PC-9 (cell line): ENCODE measurements at regions not wholly inside any gene's neighbourhood (a gene's known extent, or its start where the extent isn't known, plus 50 kb on each side); places are given as distances from the start of the nearest gene placed in this dataset.

Source experiments
- BruUV-seq: library from RNA; stranded (reverse); fragments of 400-500 nt; replicated peaks from 2 replicates; lab custom pipeline; 2021; lab: Mats Ljungman, UMichigan
- CTCF ChIA-PET: fragments of 300-600 bp; sonication (Branson Sonifier 250); formaldehyde crosslinking; loops from one replicate; lab custom pipeline; 2022; ENCODE audit warnings: antibody characterized with exemption; lab: Charles Lee
- POLR2A ChIA-PET: fragments of 300-600 bp; sonication (Branson Sonifier 250); formaldehyde crosslinking; loops from one replicate; lab custom pipeline; 2022; ENCODE audit warnings: antibody characterized with exemption; ENCODE audit not compliant: unreplicated experiment; lab: Charles Lee
- DNase-seq, 2 experiments: peaks; one replicate each; pipeline versions ENCODE4 v3.0.0 to v3.0.0-alpha.2; 2015 to 2022; ENCODE audit warnings: mixed read lengths in 1 of 2
- H2AFZ ChIP-seq: fragments of 200-600 bp; sonication (generic); 2 replicates; pipeline ENCODE4 v1.8.1; 2017; ENCODE audit warnings: antibody characterized with exemption
- H3F3A ChIP-seq: fragments of 200-600 bp; sonication (generic); 2 replicates; pipeline ENCODE4 v1.8.1; 2017; ENCODE audit warnings: antibody characterized with exemption, mild to moderate bottlenecking, low read depth; ENCODE audit not compliant: insufficient read depth
- H3K27ac ChIP-seq: fragments of 200-600 bp; sonication (generic); 2 replicates; pipeline ENCODE4 v1.6.1; 2016; ENCODE audit warnings: mixed run types
- H3K27me3 ChIP-seq: fragments of 200-600 bp; sonication (generic); 2 replicates; pipeline ENCODE4 v1.6.1; 2016; ENCODE audit warnings: low read depth, mixed run types; ENCODE audit not compliant: insufficient read depth
- H3K36me3 ChIP-seq: fragments of 200-600 bp; sonication (generic); 2 replicates; pipeline ENCODE4 v1.6.1; 2016; ENCODE audit warnings: low read depth, mixed run types
- H3K4me1 ChIP-seq: fragments of 200-600 bp; sonication (generic); replicated peaks from 2 replicates; pipeline ENCODE4 v1.6.1; 2016; ENCODE audit warnings: mixed run types; ENCODE audit not compliant: insufficient read depth
- H3K4me2 ChIP-seq: fragments of 200-600 bp; sonication (generic); 2 replicates; pipeline ENCODE4 v1.6.1; 2017; ENCODE audit warnings: mixed run types
- H3K4me3 ChIP-seq: fragments of 200-600 bp; sonication (generic); 2 replicates; pipeline ENCODE4 v1.6.1; 2016; ENCODE audit warnings: mixed run types
- H3K79me2 ChIP-seq: fragments of 200-600 bp; sonication (generic); 2 replicates; pipeline ENCODE4 v1.6.1; 2017; ENCODE audit warnings: low read depth, mixed run types
- H3K9me2 ChIP-seq: fragments of 200-600 bp; sonication (generic); 2 replicates; pipeline ENCODE4 v1.8.1; 2017; ENCODE audit warnings: mild to moderate bottlenecking; ENCODE audit not compliant: insufficient read depth
- H3K9me3 ChIP-seq: fragments of 200-600 bp; sonication (generic); 2 replicates; pipeline ENCODE4 v1.8.1; 2016; ENCODE audit warnings: low read depth; ENCODE audit not compliant: insufficient read depth
- H4K20me1 ChIP-seq: fragments of 200-600 bp; sonication (generic); 2 replicates; pipeline ENCODE4 v1.8.1; 2017; ENCODE audit not compliant: insufficient read depth
- CTCF ChIP-seq: fragments of 200-600 bp; sonication (generic); conservative IDR thresholded peaks from 2 replicates; pipeline ENCODE4 v1.6.1; 2017; ENCODE audit warnings: mixed run types, antibody characterized with exemption, mild to moderate bottlenecking, moderate library complexity
- EZH2 ChIP-seq: fragments of 200-600 bp; sonication (generic); IDR thresholded peaks from 2 replicates; pipeline ENCODE4 v1.8.0; 2017; ENCODE audit warnings: antibody characterized with exemption, low read depth
- intact Hi-C: fragments of 100-400 bp; cut with micrococcal nuclease; formaldehyde crosslinking; loops from one replicate; pipeline ENCODE4 v1.10.0; 2022; ENCODE audit not compliant: unreplicated experiment

- Histone ChIP-seq H3K4me2 (no peak overlapping the region), H3K27me3 (no peaks in the 10 kb centered on the region), H3K9me2 (no peaks in the 10 kb centered on the region), H3K79me2 (no peaks in the 10 kb centered on the region), H3K27ac (no peak overlapping the region), H3K9me3 (no peaks in the 10 kb centered on the region; the same call in 1 of the 2 replicates), H2AFZ (no peak overlapping the region), H3K4me1 (peaks cover 12% of the 10 kb centered on the region), H4K20me1 (no peaks in the 10 kb centered on the region), H3K4me3 (no peak overlapping the region), H3F3A (0 out of 2 replicates have a peak, but pooled peaks cover 2% of the 10 kb centered on the region), H3K36me3 (no peaks in the 10 kb centered on the region)
- TF ChIP-seq EZH2 (no peak), CTCF (no peak)
- BruUV-seq = no TSS peak
- ChIA-PET CTCF (no interaction called here), POLR2A (no interaction called here)
- intact Hi-C loops = no loop called here
- DNase-seq = no peak
Measured at GRCh38 chr2:163353551-163353950, 382.3 kb downstream of the FIGN start.

- CTCF ChIA-PET = no interaction called here
- Histone ChIP-seq H3K4me3 (no peak overlapping the region), H3K4me2 (no peak overlapping the region), H3K4me1 (peaks cover 13% of the 10 kb centered on the region), H3K9me3 (no peaks in the 10 kb centered on the region; the same call in 1 of the 2 replicates), H3K79me2 (no peaks in the 10 kb centered on the region), H3K36me3 (no peaks in the 10 kb centered on the region), H3K27me3 (no peaks in the 10 kb centered on the region), H2AFZ (no peak overlapping the region), H4K20me1 (no peaks in the 10 kb centered on the region), H3K9me2 (no peaks in the 10 kb centered on the region), H3K27ac (no peak overlapping the region), H3F3A (0 out of 2 replicates have a peak, but pooled peaks cover 5% of the 10 kb centered on the region)
- no TSS peak for BruUV-seq
- POLR2A ChIA-PET = no interaction called here
- intact Hi-C loops = no loop called here
- no peak for DNase-seq
- TF ChIP-seq CTCF = no peak
- no peak for TF ChIP-seq EZH2
Measured at GRCh38 chr2:163351966-163352365, 383.8 kb downstream of the FIGN start.

- Histone ChIP-seq H3K27ac (no peak overlapping the region), H3K4me2 (no peak overlapping the region), H4K20me1 (no peaks in the 10 kb centered on the region), H3K9me2 (no peaks in the 10 kb centered on the region), H3K4me1 (peaks cover 13% of the 10 kb centered on the region), H3K36me3 (no peaks in the 10 kb centered on the region), H3K9me3 (no peaks in the 10 kb centered on the region; the same call in 1 of the 2 replicates), H3K4me3 (no peak overlapping the region), H3K27me3 (no peaks in the 10 kb centered on the region), H3F3A (0 out of 2 replicates have a peak, but pooled peaks cover 5% of the 10 kb centered on the region), H2AFZ (no peak overlapping the region), H3K79me2 (no peaks in the 10 kb centered on the region)
- CTCF ChIA-PET = interaction anchor here (0.6 kb wide), 1 partner anchor 274 kb away, joined by 4 read pairs; no protein-coding TSS in a partner anchor
- no TSS peak for BruUV-seq
- no peak for DNase-seq
- TF ChIP-seq CTCF (no peak), EZH2 (no peak)
- intact Hi-C loops = no loop called here
- POLR2A ChIA-PET = no interaction called here
Measured at GRCh38 chr2:163351143-163351542, 384.7 kb downstream of the FIGN start.
